Cardiac muscle cell (in vitro differentiated cells and primary cell): ENCODE measurements at regions not wholly inside any gene's neighbourhood (a gene's known extent, or its start where the extent isn't known, plus 50 kb on each side); places are given as distances from the start of the nearest gene placed in this dataset.

ENCODE experiments used
- DNase-seq, 2 donors: peaks; one replicate each; pipeline versions ENCODE4 v3.0.0 to v3.0.0-alpha.2; 2010 to 2017; ENCODE audit warnings: low read depth in 1 of 2, low spot score in 1 of 2
- H3K27ac ChIP-seq: fragments of 200-600 bp; sonication (generic); 2 replicates; pipeline ENCODE4 v1.5.1; 2016
- H3K27me3 ChIP-seq: fragments of 200-600 bp; sonication (generic); 2 replicates; pipeline ENCODE4 v1.6.0; 2016; ENCODE audit warnings: control low read depth
- H3K36me3 ChIP-seq: fragments of 200-600 bp; sonication (generic); 2 replicates; pipeline ENCODE4 v1.5.1; 2016; ENCODE audit warnings: control low read depth
- H3K4me1 ChIP-seq: fragments of 200-600 bp; sonication (generic); 2 replicates; pipeline ENCODE4 v1.8.1; 2017; ENCODE audit warnings: low read depth, mild to moderate bottlenecking, mixed run types
- H3K4me3 ChIP-seq: fragments of 200-600 bp; sonication (generic); 2 replicates; pipeline ENCODE4 v1.5.1; 2016; ENCODE audit warnings: mild to moderate bottlenecking
- H3K9me3 ChIP-seq: fragments of 200-600 bp; sonication (generic); 2 replicates; pipeline ENCODE4 v1.5.1; 2017; ENCODE audit warnings: low read depth, mild to moderate bottlenecking, control low read depth
- CTCF ChIP-seq: IDR thresholded peaks from 2 replicates; pipeline ENCODE4 v1.5.1; 2012; ENCODE audit warnings: low read depth, mild to moderate bottlenecking, low read length

- Histone ChIP-seq H3K36me3 (no peaks in the 10 kb centered on the region), H3K9me3 (no peaks in the 10 kb centered on the region), H3K27me3 (no peaks in the 10 kb centered on the region), H3K27ac (no peak overlapping the region), H3K4me3 (no peak overlapping the region), H3K4me1 (no peaks in the 10 kb centered on the region)
- TF ChIP-seq CTCF = no peak
- DNase-seq = no peak
These were observed 390.9 kb downstream of the MMUT start for GRCh38 chr6:49072146-49072545.

DNA sequence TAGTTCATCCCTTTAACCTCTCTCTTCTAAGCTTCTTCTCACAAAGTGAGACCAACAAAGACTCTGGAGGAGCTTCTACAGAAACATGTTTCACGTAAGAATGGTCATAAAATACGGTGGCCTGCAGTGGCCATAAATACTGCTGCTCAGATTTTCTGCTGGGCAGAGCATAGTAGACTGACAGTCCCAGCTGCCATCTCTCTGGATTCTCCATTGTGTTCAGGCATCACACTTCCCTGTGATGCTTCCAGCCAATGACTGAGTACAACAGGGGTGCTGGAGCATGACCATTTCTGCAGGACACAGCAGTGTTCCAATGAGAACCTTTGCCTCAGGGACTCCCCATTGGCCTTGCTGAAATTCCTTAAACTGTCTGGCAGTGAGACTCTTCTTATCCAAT is 392.6 kb downstream of the MMUT start:
- Histone ChIP-seq H3K4me1 (no peaks in the 10 kb centered on the region), H3K27ac (no peak overlapping the region), H3K9me3 (no peaks in the 10 kb centered on the region), H3K36me3 (no peaks in the 10 kb centered on the region), H3K27me3 (no peaks in the 10 kb centered on the region), H3K4me3 (no peak overlapping the region)
- no peak for DNase-seq
- TF ChIP-seq CTCF = no peak

DNA sequence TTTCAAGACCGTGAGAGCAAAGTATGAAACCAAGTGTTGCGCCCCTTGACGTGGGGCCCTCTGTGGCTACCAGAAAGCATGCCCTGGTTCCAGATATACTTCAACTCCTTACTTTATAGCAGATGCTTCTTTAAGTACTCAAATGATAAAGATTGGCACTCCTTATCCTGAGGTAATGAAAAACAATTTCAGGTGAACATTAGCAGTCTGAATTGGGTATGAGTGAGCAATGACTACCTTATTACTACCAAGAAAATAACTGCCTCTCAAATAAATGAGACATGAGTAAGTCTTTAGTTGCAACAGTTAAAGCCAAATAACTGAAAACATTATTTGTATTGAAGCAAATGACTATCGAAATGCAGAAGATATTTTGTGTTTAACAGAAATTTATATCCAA is 408.7 kb downstream of the MMUT start:
- H3K4me3 ChIP-seq = no peak overlapping the region
- TF ChIP-seq CTCF = no peak
- H3K9me3 ChIP-seq = no peaks in the 10 kb centered on the region
- no peaks in the 10 kb centered on the region for H3K4me1 ChIP-seq
- H3K27me3 ChIP-seq = no peaks in the 10 kb centered on the region
- no peak overlapping the region for H3K27ac ChIP-seq
- DNase-seq = no peak
- no peaks in the 10 kb centered on the region for H3K36me3 ChIP-seq

GRCh38 chr6:49052901-49053300 is 410.2 kb downstream of the MMUT start:
- no peaks in the 10 kb centered on the region for H3K27me3 ChIP-seq
- no peak overlapping the region for H3K4me3 ChIP-seq
- no peaks in the 10 kb centered on the region for H3K36me3 ChIP-seq
- no peak overlapping the region for H3K27ac ChIP-seq
- no peak for TF ChIP-seq CTCF
- peak in 1 of 2 donors; percentile 18 for DNase-seq
- H3K4me1 ChIP-seq = no peaks in the 10 kb centered on the region
- H3K9me3 ChIP-seq = no peaks in the 10 kb centered on the region

- no peak for DNase-seq
- TF ChIP-seq CTCF = no peak
These were observed 411.8 kb downstream of the MMUT start for GRCh38 chr6:49051281-49051680.

DNA sequence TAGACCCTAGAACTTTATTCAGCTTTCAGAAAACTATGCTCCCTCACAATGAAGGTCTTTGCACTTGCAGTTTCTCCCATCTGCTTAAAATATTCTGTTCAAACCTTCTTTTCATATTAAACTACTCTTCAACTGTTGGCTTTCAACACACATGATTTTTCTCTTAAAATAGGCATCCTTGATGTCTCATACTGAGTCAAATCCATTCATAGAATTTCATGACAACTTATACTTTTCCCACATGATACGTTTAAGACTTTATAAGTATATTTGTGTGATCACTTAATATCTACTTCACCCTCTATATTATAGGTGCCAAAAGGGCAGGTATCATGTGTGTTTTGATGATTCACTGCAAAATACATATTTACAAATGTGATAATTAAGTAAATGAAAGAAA is 412.5 kb downstream of the MMUT start:
- no peak for DNase-seq
- Histone ChIP-seq H3K4me1 (no peaks in the 10 kb centered on the region), H3K9me3 (no peaks in the 10 kb centered on the region), H3K27ac (no peak overlapping the region), H3K4me3 (no peak overlapping the region), H3K36me3 (no peaks in the 10 kb centered on the region), H3K27me3 (no peaks in the 10 kb centered on the region)
- TF ChIP-seq CTCF = no peak

More at GRCh38 chr6:49051281-49051680, 411.8 kb downstream of the MMUT start:
- Histone ChIP-seq H3K27ac (no peak overlapping the region), H3K36me3 (no peaks in the 10 kb centered on the region), H3K4me1 (no peaks in the 10 kb centered on the region), H3K9me3 (no peaks in the 10 kb centered on the region), H3K27me3 (no peaks in the 10 kb centered on the region), H3K4me3 (no peak overlapping the region)
